HepG2 (cell line): ENCODE measurements at regions not wholly inside any gene's neighbourhood (a gene's known extent, or its start where the extent isn't known, plus 50 kb on each side); places are given as distances from the start of the nearest gene placed in this dataset.
A peak's percentile ranks its signal among the peaks of the same experiment; 100 is the strongest.

Source experiments
- AGO2 ChIP-seq: fragments of 200-400 bp; formaldehyde crosslinking; optimal IDR thresholded peaks from 2 replicates; pipeline ENCODE3; 2017; ENCODE audit warnings: mild to moderate bottlenecking, low read depth, low read length, moderate library complexity
- ATAD3A ChIP-seq: sonication (generic); formaldehyde crosslinking; IDR thresholded peaks from 2 replicates; pipeline ENCODE4 v1.4.0; 2020; ENCODE audit warnings: missing genetic modification reagents
- CHCHD3 ChIP-seq: sonication (generic); formaldehyde crosslinking; IDR thresholded peaks from 2 replicates; pipeline ENCODE4 v1.8.0; 2022; ENCODE audit warnings: mild to moderate bottlenecking, missing genetic modification reagents, moderate library complexity
- MTF1 ChIP-seq: sonication (generic); formaldehyde crosslinking; IDR thresholded peaks from 2 replicates; pipeline ENCODE4 v1.5.0; 2020; ENCODE audit warnings: missing genetic modification reagents
- SCMH1 ChIP-seq: sonication (generic); formaldehyde crosslinking; IDR thresholded peaks from 2 replicates; pipeline ENCODE4 v1.9.0; 2021; ENCODE audit warnings: missing genetic modification reagents, mild to moderate bottlenecking, borderline replicate concordance
- SMAD1 ChIP-seq: sonication (generic); formaldehyde crosslinking; IDR thresholded peaks from 2 replicates; pipeline ENCODE4 v1.4.0; 2020; ENCODE audit warnings: missing genetic modification reagents, low read depth, mild to moderate bottlenecking, borderline replicate concordance
- ZNF737 ChIP-seq: sonication (generic); formaldehyde crosslinking; IDR thresholded peaks from 2 replicates; pipeline ENCODE4 v1.5.0; 2020; ENCODE audit warnings: missing genetic modification reagents, mild to moderate bottlenecking, borderline replicate concordance
- ZNF879 ChIP-seq: sonication (generic); formaldehyde crosslinking; IDR thresholded peaks from 2 replicates; pipeline ENCODE4 v1.8.1; 2023; ENCODE audit warnings: missing genetic modification reagents
- ZSCAN29 ChIP-seq: sonication (generic); formaldehyde crosslinking; conservative IDR thresholded peaks from 2 replicates; pipeline ENCODE4 v1.4.0; 2020; ENCODE audit warnings: mild to moderate bottlenecking, missing genetic modification reagents
- TF ChIP-seq, protein P1 (sequence below): sonication (generic); formaldehyde crosslinking; IDR thresholded peaks from 2 replicates; pipeline ENCODE4 v1.8.0; 2022; ENCODE audit warnings: missing genetic modification reagents, low read depth, mild to moderate bottlenecking, borderline replicate concordance
- TF ChIP-seq, protein P2 (sequence below): sonication (generic); formaldehyde crosslinking; IDR thresholded peaks from 2 replicates; pipeline ENCODE4 v1.9.0; 2021; ENCODE audit warnings: missing genetic modification reagents, mild to moderate bottlenecking, borderline replicate concordance
- TF ChIP-seq, protein P3 (sequence below): sonication (generic); formaldehyde crosslinking; IDR thresholded peaks from 2 replicates; pipeline ENCODE4 v1.5.0; 2020; ENCODE audit warnings: mild to moderate bottlenecking, low read depth, missing genetic modification reagents, borderline replicate concordance
- TF ChIP-seq, protein P4 (sequence below): sonication (generic); formaldehyde crosslinking; conservative IDR thresholded peaks from 2 replicates; pipeline ENCODE4 v1.8.1; 2023; ENCODE audit warnings: missing genetic modification reagents
- TF ChIP-seq, protein P5 (sequence below): sonication (generic); formaldehyde crosslinking; IDR thresholded peaks from 2 replicates; pipeline ENCODE4 v1.4.0; 2020; ENCODE audit warnings: missing genetic modification reagents
- TF ChIP-seq, protein P6 (sequence below): sonication (generic); formaldehyde crosslinking; IDR thresholded peaks from 2 replicates; pipeline ENCODE4 v1.4.0; 2020; ENCODE audit warnings: missing genetic modification reagents
- TF ChIP-seq, protein P7 (sequence below): sonication (generic); formaldehyde crosslinking; IDR thresholded peaks from 2 replicates; pipeline ENCODE4 v1.4.0; 2020; ENCODE audit warnings: missing genetic modification reagents

DNA sequence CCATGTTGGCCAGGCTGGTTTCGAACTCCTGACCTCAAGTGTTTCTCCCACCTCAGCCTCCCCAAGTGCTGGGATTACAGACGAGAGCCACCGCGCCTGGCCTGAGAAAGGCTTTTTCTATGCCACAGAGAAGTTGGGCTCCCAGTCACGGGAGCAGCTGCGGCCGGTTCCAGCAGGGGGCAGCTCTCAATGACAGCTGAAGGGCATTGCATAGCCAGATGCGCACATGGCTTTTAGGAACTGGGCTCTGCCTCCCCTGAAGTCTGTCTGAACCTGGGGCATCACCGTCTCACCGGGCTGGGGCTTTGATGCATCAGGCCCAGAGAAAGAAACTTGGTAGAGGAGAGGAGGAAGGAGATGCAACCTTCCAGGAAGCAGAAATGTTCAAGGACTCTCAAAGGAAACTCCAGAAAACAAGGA is 84.2 kb upstream of the LAPTM4A start (continued):
- TF ChIP-seq, protein P1, sequence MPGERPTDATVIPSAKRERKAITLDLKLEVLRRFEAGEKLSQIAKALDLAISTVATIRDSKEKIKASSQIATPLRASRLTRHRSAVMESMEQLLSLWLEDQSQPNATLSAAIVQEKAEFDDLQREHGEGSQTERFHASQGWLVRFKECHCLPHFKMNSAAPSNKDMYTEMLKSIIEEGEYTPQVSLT (CRISPR knock-in tag): no peak
- TF ChIP-seq, protein P2, sequence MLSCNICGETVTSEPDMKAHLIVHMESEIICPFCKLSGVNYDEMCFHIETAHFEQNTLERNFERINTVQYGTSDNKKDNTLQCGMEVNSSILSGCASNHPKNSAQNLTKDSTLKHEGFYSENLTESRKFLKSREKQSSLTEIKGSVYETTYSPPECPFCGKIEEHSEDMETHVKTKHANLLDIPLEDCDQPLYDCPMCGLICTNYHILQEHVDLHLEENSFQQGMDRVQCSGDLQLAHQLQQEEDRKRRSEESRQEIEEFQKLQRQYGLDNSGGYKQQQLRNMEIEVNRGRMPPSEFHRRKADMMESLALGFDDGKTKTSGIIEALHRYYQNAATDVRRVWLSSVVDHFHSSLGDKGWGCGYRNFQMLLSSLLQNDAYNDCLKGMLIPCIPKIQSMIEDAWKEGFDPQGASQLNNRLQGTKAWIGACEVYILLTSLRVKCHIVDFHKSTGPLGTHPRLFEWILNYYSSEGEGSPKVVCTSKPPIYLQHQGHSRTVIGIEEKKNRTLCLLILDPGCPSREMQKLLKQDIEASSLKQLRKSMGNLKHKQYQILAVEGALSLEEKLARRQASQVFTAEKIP (CRISPR knock-in tag): no peak
- TF ChIP-seq, protein P3, sequence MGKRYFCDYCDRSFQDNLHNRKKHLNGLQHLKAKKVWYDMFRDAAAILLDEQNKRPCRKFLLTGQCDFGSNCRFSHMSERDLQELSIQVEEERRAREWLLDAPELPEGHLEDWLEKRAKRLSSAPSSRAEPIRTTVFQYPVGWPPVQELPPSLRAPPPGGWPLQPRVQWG: no peak
- TF ChIP-seq, protein P4, sequence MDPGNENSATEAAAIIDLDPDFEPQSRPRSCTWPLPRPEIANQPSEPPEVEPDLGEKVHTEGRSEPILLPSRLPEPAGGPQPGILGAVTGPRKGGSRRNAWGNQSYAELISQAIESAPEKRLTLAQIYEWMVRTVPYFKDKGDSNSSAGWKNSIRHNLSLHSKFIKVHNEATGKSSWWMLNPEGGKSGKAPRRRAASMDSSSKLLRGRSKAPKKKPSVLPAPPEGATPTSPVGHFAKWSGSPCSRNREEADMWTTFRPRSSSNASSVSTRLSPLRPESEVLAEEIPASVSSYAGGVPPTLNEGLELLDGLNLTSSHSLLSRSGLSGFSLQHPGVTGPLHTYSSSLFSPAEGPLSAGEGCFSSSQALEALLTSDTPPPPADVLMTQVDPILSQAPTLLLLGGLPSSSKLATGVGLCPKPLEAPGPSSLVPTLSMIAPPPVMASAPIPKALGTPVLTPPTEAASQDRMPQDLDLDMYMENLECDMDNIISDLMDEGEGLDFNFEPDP: no peak
- TF ChIP-seq ATAD3A (CRISPR knock-in tag) (no peak), CHCHD3 (CRISPR knock-in tag) (no peak), SMAD1 (CRISPR knock-in tag) (peak; percentile 86; the same call in 1 of the 2 replicates), AGO2 (no peak), SCMH1 (CRISPR knock-in tag) (no peak), MTF1 (CRISPR knock-in tag) (no peak), ZNF737 (CRISPR knock-in tag) (no peak), ZNF879 (CRISPR knock-in tag) (no peak), ZSCAN29 (CRISPR knock-in tag) (no peak)
- TF ChIP-seq, protein P5, sequence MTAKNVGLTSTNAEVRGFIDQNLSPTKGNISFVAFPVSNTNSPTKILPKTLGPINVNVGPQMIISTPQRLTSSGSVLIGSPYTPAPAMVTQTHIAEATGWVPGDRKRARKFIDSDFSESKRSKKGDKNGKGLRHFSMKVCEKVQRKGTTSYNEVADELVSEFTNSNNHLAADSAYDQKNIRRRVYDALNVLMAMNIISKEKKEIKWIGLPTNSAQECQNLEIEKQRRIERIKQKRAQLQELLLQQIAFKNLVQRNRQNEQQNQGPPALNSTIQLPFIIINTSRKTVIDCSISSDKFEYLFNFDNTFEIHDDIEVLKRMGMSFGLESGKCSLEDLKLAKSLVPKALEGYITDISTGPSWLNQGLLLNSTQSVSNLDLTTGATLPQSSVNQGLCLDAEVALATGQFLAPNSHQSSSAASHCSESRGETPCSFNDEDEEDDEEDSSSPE (CRISPR knock-in tag): no peak; the same call in 1 of the 2 replicates
- TF ChIP-seq, protein P6, sequence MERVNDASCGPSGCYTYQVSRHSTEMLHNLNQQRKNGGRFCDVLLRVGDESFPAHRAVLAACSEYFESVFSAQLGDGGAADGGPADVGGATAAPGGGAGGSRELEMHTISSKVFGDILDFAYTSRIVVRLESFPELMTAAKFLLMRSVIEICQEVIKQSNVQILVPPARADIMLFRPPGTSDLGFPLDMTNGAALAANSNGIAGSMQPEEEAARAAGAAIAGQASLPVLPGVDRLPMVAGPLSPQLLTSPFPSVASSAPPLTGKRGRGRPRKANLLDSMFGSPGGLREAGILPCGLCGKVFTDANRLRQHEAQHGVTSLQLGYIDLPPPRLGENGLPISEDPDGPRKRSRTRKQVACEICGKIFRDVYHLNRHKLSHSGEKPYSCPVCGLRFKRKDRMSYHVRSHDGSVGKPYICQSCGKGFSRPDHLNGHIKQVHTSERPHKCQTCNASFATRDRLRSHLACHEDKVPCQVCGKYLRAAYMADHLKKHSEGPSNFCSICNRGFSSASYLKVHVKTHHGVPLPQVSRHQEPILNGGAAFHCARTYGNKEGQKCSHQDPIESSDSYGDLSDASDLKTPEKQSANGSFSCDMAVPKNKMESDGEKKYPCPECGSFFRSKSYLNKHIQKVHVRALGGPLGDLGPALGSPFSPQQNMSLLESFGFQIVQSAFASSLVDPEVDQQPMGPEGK: peak; percentile 56
- TF ChIP-seq, protein P7, sequence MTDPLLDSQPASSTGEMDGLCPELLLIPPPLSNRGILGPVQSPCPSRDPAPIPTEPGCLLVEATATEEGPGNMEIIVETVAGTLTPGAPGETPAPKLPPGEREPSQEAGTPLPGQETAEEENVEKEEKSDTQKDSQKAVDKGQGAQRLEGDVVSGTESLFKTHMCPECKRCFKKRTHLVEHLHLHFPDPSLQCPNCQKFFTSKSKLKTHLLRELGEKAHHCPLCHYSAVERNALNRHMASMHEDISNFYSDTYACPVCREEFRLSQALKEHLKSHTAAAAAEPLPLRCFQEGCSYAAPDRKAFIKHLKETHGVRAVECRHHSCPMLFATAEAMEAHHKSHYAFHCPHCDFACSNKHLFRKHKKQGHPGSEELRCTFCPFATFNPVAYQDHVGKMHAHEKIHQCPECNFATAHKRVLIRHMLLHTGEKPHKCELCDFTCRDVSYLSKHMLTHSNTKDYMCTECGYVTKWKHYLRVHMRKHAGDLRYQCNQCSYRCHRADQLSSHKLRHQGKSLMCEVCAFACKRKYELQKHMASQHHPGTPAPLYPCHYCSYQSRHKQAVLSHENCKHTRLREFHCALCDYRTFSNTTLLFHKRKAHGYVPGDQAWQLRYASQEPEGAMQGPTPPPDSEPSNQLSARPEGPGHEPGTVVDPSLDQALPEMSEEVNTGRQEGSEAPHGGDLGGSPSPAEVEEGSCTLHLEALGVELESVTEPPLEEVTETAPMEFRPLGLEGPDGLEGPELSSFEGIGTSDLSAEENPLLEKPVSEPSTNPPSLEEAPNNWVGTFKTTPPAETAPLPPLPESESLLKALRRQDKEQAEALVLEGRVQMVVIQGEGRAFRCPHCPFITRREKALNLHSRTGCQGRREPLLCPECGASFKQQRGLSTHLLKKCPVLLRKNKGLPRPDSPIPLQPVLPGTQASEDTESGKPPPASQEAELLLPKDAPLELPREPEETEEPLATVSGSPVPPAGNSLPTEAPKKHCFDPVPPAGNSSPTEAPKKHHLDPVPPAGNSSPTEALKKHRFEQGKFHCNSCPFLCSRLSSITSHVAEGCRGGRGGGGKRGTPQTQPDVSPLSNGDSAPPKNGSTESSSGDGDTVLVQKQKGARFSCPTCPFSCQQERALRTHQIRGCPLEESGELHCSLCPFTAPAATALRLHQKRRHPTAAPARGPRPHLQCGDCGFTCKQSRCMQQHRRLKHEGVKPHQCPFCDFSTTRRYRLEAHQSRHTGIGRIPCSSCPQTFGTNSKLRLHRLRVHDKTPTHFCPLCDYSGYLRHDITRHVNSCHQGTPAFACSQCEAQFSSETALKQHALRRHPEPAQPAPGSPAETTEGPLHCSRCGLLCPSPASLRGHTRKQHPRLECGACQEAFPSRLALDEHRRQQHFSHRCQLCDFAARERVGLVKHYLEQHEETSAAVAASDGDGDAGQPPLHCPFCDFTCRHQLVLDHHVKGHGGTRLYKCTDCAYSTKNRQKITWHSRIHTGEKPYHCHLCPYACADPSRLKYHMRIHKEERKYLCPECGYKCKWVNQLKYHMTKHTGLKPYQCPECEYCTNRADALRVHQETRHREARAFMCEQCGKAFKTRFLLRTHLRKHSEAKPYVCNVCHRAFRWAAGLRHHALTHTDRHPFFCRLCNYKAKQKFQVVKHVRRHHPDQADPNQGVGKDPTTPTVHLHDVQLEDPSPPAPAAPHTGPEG (CRISPR knock-in tag): peak; percentile 57; the same call in 1 of the 2 replicates
